ENCODE measurements at regions not wholly inside any gene's neighbourhood (a gene's known extent, or its start where the extent isn't known, plus 50 kb on each side); places are given as distances from the start of the nearest gene placed in this dataset.

DNA sequence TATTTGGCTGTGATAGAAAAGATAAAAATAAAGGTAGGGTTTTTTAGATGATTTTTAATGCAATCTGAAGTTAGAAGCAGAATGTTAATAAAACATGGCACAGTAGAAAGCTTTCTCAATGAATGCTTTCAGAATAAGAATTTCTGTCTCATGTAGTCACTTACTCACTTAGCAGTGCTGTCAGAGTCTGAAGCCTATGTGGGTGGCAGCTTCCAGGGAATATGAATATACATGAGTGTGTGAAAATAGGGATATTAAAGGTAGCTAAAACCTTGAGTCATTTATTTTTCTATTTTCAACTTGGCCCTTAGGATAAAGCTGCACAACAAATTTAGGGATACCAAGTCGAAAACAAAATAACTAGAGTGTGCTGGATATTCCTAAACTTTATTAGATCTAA is 427.9 kb downstream of the AEBP2 start:
- ChIA-PET POLR2A (ENCODE audit: unreplicated experiment) (interaction anchor here (0.6 kb wide), 1 partner anchor 88 kb away, joined by 3 read pairs; no protein-coding TSS in a partner anchor), CTCF (interaction anchor here (1.1 kb wide), 1 partner anchor 27 kb away, joined by 3 read pairs; no protein-coding TSS in a partner anchor)
- H2AK5ac ChIP-seq (ENCODE audit: low read depth, low read length): no peak overlapping the region
- intact Hi-C loops (cut with micrococcal nuclease) (no loop called here), in situ Hi-C loops (cut with MboI; ENCODE audit: low sequenced_read_pairs) (no loop called here), dilution Hi-C loops (cut with HindIII; ENCODE audit: low sequenced_read_pairs, unreplicated experiment) (no loop called here)
- H3K27ac ChIP-seq (ENCODE audit: insufficient read depth, low read length): no peak overlapping the region
- no peak overlapping the region for H3K18ac ChIP-seq (ENCODE audit: low read depth, low read length)
- H3K9ac ChIP-seq (ENCODE audit: low read depth, low read length): no peak overlapping the region
- no peaks in the 10 kb centered on the region for H3K9me1 ChIP-seq (ENCODE audit: insufficient read depth, low read length)
- no peak overlapping the region for H4K91ac ChIP-seq (ENCODE audit: insufficient read depth, low read depth, low read length)
- ATAC-seq (ENCODE audit: low read depth) (peak; percentile 46; the same call in 1 of the 2 replicates), DNase-seq (no peak)
- H3K27me3 ChIP-seq (ENCODE audit: control insufficient read depth, insufficient read depth, low read length): no peaks in the 10 kb centered on the region
- no peak overlapping the region for H2BK20ac ChIP-seq (ENCODE audit: low read depth, low read length)
- H3K79me1 ChIP-seq (ENCODE audit: low read depth in 1 of 2, low read length in 2 of 2): no peaks in the 10 kb centered on the region
- TF ChIP-seq CEBPB (IDR thresholded peaks at IDR 0.05; ENCODE audit: low read depth, low read length): no peak
- TF ChIP-seq RAD21 (IDR thresholded peaks at IDR 0.05; ENCODE audit: low read length): no peak
- no peak for TF ChIP-seq NFE2L2 (IDR thresholded peaks at IDR 0.05; ENCODE audit: low read depth, low read length)
- TF ChIP-seq POLR2A (IDR thresholded peaks at IDR 0.05; ENCODE audit: low read depth, low read length): no peak
- no peak for TF ChIP-seq BHLHE40 (IDR thresholded peaks at IDR 0.05; ENCODE audit: low read depth, low read length)
- TF ChIP-seq CTCF (conservative IDR thresholded peaks at IDR 0.05; ENCODE audit: low read depth, low read length): no peak
- TF ChIP-seq MXI1 (IDR thresholded peaks at IDR 0.05; ENCODE audit: borderline replicate concordance, low read depth, low read length): no peak
- no peak for TF ChIP-seq MAZ (IDR thresholded peaks at IDR 0.05; ENCODE audit: borderline replicate concordance, low read depth, low read length)
- no peak for TF ChIP-seq FOS (IDR thresholded peaks at IDR 0.05; ENCODE audit: low read depth, low read length)
- TF ChIP-seq ELK1 (IDR thresholded peaks at IDR 0.05; ENCODE audit: borderline replicate concordance, low read depth, low read length): no peak
- H2BK15ac ChIP-seq (ENCODE audit: low read depth, low read length): no peak overlapping the region
- no peaks in the 10 kb centered on the region for H3K36me3 ChIP-seq (ENCODE audit: control insufficient read depth, insufficient read depth, low read length)
- H3K56ac ChIP-seq (ENCODE audit: extremely low read depth, insufficient read depth, low read length): no peak overlapping the region
- no peak overlapping the region for H3K4me3 ChIP-seq (ENCODE audit: insufficient read depth, low read depth, low read length)
- no peak overlapping the region for H3K23ac ChIP-seq (ENCODE audit: low read depth, low read length)
- no TSS peak for BruUV-seq (replicated peaks)
- no peak overlapping the region for H3K14ac ChIP-seq (replicated peaks; ENCODE audit: low read depth, low read length)
- H3K4me2 ChIP-seq (ENCODE audit: low read depth, low read length): no peak overlapping the region
- no peak overlapping the region for H2BK120ac ChIP-seq (ENCODE audit: low read depth, low read length)
- H2BK5ac ChIP-seq (ENCODE audit: low read depth, low read length, poor library complexity, severe bottlenecking): no peak overlapping the region
- WGBS, 2 experiments (ENCODE audit: extremely low coverage in 2 of 2, insufficient read length in 1 of 2): no CpG with 5 or more reads among the region's 1 CpG
- H4K20me1 ChIP-seq (ENCODE audit: insufficient read depth, low read length): no peaks in the 10 kb centered on the region
- no peak overlapping the region for H4K8ac ChIP-seq (ENCODE audit: low read depth in 2 of 2, low read length in 2 of 2)
- H2AFZ ChIP-seq (replicated peaks; ENCODE audit: low read length, poor library complexity): no peak overlapping the region
- H3K4me1 ChIP-seq (ENCODE audit: control insufficient read depth, insufficient read depth, low read length): no peaks in the 10 kb centered on the region
- H3K9me3 ChIP-seq (ENCODE audit: control insufficient read depth, insufficient read depth, low read length): no peaks in the 10 kb centered on the region
- H2AK9ac ChIP-seq (replicated peaks; ENCODE audit: low read depth, low read length, poor library complexity): no peak overlapping the region
- no peak overlapping the region for H4K5ac ChIP-seq (ENCODE audit: low read depth, low read length)
- no peak overlapping the region for H3K4ac ChIP-seq (ENCODE audit: low read depth, low read length)
